ENCODE measurements at regions not wholly inside any gene's neighbourhood (a gene's known extent, or its start where the extent isn't known, plus 50 kb on each side); places are given as distances from the start of the nearest gene placed in this dataset.

DNA sequence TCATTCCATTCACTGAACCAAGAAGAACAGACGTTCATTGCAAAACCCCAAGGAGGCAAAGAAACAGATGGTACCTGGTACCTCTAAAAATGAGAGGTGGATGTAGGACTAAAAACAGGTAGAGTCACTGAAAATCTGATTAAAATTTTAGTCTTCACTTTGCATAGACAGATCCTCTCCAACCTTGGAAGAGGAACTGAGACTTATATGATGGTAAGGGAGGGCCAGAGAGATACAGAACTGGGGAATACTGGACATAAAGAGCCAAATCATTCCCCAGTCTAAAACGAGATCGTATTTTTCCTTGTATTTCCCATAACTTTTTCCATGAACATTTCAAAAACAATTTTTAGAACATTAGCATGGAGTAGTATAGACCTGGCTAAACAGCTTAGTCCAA lies 59.7 kb upstream of the SPOPL start:
- DNase-seq = no peak

DNA sequence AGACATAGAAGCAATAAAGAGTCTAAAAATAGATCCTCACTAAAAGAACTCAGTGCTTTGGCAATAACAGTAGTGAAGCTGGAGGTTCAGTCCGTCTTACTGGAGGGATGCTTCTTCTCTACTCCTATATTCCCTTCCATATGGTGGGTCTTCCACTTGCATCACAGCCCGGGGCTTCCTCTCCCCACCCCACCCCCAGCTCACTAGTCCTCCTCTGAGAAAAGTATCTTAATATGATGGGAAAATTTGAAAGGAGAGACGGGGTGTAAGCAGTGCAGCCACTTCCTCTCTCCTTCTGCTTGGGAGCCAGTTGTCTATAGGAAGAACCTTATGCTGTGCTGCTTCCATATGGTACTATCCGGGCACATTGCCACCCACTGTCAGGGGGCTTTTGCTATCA lies 57.2 kb upstream of the SPOPL start:
- no peak for DNase-seq

DNA sequence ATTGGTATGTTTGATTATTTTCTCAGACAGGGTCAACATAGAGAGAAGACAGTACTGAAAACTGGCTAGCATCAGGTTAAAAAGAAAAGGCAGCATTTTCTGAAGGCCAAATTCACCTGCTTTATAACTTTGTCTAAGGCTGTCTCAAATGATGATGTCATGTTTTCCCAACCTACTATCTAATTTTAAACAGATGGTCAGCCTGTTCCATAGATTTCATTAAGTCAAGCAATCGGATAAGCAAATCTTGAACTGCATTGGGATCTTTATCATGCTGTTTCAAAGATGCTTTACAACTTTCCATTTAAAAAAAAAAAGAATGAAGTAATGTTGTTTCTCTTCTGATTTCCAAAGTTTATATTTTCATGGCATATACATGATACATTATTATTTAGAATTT lies 56.3 kb upstream of the SPOPL start:
- DNase-seq = no peak

DNA sequence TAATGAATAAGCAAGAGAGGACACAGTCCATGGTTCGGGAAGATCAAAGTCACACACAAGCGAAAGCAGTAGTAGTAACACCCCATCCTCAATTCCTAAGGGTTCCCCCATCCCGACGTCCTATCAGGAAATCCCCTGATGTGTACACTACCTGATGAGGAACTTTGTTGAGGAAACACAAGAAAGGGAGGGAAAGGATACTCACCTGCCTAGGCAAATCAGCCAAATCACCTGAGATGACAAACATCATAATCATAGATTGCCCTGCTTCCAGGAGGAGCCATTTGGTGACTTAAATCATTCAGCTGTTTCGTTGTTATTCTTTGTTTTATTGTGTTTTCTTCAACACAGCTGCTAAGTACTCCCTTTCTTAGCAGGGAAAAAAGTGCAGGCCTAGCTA lies 55.5 kb upstream of the SPOPL start:
- no peak for DNase-seq

DNA sequence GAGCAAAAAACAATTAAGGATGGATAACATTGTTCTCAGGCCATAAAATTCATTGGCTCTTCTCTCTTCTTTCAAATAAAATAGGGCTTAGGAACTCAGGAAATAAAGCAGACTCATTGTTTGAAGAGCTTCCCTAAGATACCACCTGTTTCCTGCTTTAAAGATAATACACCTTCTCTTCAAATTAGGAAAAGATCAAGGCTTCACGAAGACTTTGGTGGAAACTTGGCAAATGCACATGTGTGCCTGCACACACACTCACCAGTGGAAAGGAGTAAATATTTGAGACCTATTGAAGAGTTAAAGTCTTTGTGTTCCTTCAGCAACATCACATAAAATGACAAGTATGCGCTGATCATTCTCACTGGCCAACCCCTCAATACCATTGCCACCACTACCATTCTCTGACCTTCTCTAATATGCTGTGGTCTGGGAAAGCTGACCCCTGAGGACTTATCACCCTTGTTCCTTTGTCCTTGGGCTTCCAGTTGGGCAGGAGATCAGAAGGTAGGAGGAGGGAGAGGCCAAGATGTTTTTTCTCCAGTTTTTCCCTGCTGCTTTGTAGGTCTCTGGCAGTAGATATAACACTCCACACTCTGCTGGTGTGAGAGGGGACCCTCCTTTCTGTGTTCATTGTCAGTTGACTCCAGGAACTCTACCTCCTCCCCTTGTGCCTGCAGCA lies 53.5 kb upstream of the SPOPL start:
- DNase-seq = no peak

Data from right kidney (tissue), 1 donor.